GM21526 (cell line): ENCODE measurements at regions not wholly inside any gene's neighbourhood (a gene's known extent, or its start where the extent isn't known, plus 50 kb on each side); places are given as distances from the start of the nearest gene placed in this dataset.

Experiments
- ATAC-seq: cut with Tn5 transposase; IDR thresholded peaks from one replicate; pipeline ENCODE4 v1.9.1; 2021; ENCODE audit warnings: moderate library complexity; ENCODE audit not compliant: unreplicated experiment, low FRiP score

- ATAC-seq = no peak
These were observed 149.3 kb downstream of the TTC32 start for GRCh38 chr2:19752500-19752899.

- ATAC-seq = no peak
These were observed 150.2 kb downstream of the TTC32 start for GRCh38 chr2:19751631-19752030.

GRCh38 chr2:19750136-19750535 is 151.6 kb downstream of the TTC32 start:
- no peak for ATAC-seq

GRCh38 chr2:19749507-19749836 is 152.3 kb downstream of the TTC32 start:
- no peak for ATAC-seq

- no peak for ATAC-seq
These were observed 152.9 kb downstream of the TTC32 start for GRCh38 chr2:19748711-19749506.

GRCh38 chr2:19748073-19748375 is 153.8 kb downstream of the TTC32 start:
- ATAC-seq = no peak

GRCh38 chr2:19747310-19748072 is 154.3 kb downstream of the TTC32 start:
- ATAC-seq = no peak

GRCh38 chr2:19746611-19747309 is 155.0 kb downstream of the TTC32 start:
- ATAC-seq = no peak

GRCh38 chr2:19746137-19746600 is 155.6 kb downstream of the TTC32 start:
- no peak for ATAC-seq

- ATAC-seq = no peak
These were observed 156.3 kb downstream of the TTC32 start for GRCh38 chr2:19745318-19746136.

GRCh38 chr2:19744456-19745199 is 157.2 kb downstream of the TTC32 start:
- ATAC-seq = no peak

- ATAC-seq = no peak
These were observed 158.1 kb downstream of the TTC32 start for GRCh38 chr2:19743641-19744040.

- ATAC-seq = no peak
These were observed 158.9 kb downstream of the TTC32 start for GRCh38 chr2:19742872-19743271.

- ATAC-seq = no peak
These were observed 162.5 kb downstream of the TTC32 start for GRCh38 chr2:19739256-19739655.

GRCh38 chr2:19738707-19739106 is 163.1 kb downstream of the TTC32 start:
- no peak for ATAC-seq

GRCh38 chr2:19736191-19736831 is 165.5 kb downstream of the TTC32 start:
- no peak for ATAC-seq

GRCh38 chr2:19733951-19734425 is 167.8 kb downstream of the TTC32 start:
- no peak for ATAC-seq

GRCh38 chr2:19733390-19733789 is 168.4 kb downstream of the TTC32 start:
- no peak for ATAC-seq

GRCh38 chr2:19732255-19732654 is 169.5 kb downstream of the TTC32 start:
- no peak for ATAC-seq
